ENCODE measurements at regions not wholly inside any gene's neighbourhood (a gene's known extent, or its start where the extent isn't known, plus 50 kb on each side); places are given as distances from the start of the nearest gene placed in this dataset.

DNA sequence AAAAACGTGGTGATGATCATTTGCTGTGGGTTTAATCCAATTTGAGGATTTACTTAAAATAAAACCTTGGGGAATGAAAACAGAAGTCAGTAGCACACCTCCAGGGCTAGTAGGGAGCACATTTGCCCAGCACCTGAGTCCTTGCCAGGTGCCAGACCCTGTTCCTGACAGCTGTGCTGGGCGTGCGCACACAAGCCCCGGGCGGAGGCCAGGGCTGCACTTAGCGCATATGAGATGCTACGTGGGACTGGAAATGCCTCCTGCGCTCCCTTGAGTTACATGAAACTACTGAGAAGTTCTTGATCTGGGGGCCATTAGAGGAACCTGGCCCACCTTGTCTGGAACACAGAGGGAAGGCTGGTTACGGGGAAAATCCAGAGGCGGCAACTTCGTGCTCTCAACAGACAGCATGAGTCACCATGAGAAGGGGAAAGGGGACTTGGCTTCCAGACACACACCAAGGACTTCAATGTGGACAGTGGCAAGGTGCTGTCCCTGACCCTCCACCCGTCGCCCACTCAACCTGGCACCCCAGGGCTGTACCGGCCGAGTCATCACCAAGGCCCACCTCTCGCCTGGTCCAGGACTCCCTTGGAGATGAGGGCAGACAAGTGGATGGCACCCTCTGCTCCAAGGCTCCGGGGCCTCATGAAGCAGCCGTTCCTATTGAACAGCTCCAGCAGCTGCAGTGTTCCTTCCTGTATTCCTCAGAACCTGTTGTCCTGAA lies 1468.6 kb downstream of the BRD1 start:
- Histone ChIP-seq H3K9me3 (no peaks in the 10 kb centered on the region), H3K4me1 (no peaks in the 10 kb centered on the region), H3K36me3 (no peaks in the 10 kb centered on the region), H3K4me3 (no peak overlapping the region), H3K27me3 (no peaks in the 10 kb centered on the region), H3K27ac (no peak overlapping the region)
- TF ChIP-seq, protein P1, sequence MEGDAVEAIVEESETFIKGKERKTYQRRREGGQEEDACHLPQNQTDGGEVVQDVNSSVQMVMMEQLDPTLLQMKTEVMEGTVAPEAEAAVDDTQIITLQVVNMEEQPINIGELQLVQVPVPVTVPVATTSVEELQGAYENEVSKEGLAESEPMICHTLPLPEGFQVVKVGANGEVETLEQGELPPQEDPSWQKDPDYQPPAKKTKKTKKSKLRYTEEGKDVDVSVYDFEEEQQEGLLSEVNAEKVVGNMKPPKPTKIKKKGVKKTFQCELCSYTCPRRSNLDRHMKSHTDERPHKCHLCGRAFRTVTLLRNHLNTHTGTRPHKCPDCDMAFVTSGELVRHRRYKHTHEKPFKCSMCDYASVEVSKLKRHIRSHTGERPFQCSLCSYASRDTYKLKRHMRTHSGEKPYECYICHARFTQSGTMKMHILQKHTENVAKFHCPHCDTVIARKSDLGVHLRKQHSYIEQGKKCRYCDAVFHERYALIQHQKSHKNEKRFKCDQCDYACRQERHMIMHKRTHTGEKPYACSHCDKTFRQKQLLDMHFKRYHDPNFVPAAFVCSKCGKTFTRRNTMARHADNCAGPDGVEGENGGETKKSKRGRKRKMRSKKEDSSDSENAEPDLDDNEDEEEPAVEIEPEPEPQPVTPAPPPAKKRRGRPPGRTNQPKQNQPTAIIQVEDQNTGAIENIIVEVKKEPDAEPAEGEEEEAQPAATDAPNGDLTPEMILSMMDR (IDR thresholded peaks at IDR 0.05) = no peak
- no peak for DNase-seq (ENCODE audit: low spot score)

DNA sequence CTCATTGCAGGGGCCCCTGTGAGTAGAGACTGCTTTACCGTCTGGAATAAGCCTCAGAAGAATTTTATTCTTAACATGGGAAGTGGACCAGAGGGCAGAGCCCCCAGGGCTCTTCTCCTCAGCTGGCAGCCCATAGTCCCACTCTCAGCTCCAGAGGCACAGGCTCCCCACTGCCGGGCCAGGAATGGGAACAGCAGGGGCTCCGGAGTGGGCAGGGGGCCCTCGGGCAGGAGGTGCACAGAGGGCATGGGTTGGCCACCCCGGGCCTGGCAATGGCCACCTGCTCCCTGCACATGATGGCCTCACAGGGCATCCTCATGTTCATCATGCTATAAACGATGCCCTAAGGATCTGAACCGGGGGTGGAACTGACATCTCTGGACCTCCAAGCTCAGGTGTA lies 1469.7 kb downstream of the BRD1 start:
- TF ChIP-seq, protein P1 (IDR thresholded peaks at IDR 0.05) = no peak
- Histone ChIP-seq H3K4me3 (no peak overlapping the region), H3K9me3 (no peaks in the 10 kb centered on the region), H3K4me1 (no peaks in the 10 kb centered on the region), H3K36me3 (no peaks in the 10 kb centered on the region), H3K27me3 (no peaks in the 10 kb centered on the region), H3K27ac (no peak overlapping the region)
- no peak for DNase-seq (ENCODE audit: low spot score)

DNA sequence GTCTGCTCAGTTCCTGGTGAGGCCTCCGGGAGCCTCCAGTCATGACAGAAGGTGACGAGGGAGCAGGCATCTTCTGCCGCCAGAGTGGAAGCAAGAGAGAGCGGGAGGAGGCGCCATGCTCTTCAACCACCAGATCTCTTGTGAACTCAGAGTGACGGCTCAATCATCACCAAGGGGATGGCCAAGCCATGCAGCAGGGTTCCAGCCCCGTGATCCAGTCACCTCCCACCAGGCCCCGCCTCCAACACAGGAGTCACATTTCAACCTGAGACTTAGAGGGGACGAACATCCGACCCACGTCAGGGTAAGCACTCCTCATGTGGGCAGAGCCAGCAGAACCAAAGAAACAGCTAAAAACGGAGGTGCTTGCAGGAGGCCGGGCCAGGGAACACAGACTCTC lies 1470.5 kb downstream of the BRD1 start:
- Histone ChIP-seq H3K4me3 (no peak overlapping the region), H3K36me3 (no peaks in the 10 kb centered on the region), H3K27me3 (no peaks in the 10 kb centered on the region), H3K9me3 (no peaks in the 10 kb centered on the region), H3K27ac (no peak overlapping the region), H3K4me1 (no peaks in the 10 kb centered on the region)
- no peak for DNase-seq (ENCODE audit: low spot score)
- TF ChIP-seq, protein P1 (IDR thresholded peaks at IDR 0.05) = no peak

DNA sequence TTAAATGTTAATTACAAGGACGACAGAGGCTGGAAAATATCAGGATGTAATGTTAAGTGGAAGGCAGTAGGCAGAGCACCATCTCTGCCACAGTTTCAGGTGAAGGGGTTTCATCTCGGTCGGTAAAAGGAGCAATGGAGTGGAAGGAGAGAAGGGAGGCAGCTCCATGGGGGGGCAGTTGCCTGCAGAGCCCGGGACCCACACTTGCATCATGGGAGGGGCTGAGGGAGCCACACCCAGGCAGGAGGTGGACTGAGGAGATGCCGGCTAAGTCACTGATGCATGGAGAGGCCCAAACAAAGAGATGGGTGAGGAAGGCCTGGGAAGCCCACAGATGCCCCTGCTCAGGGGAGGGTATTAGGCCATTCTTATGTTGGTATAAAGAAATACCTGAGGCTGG lies 1470.9 kb downstream of the BRD1 start:
- Histone ChIP-seq H3K4me3 (no peak overlapping the region), H3K4me1 (no peaks in the 10 kb centered on the region), H3K27me3 (no peaks in the 10 kb centered on the region), H3K27ac (no peak overlapping the region), H3K9me3 (no peaks in the 10 kb centered on the region), H3K36me3 (no peaks in the 10 kb centered on the region)
- TF ChIP-seq, protein P1 (IDR thresholded peaks at IDR 0.05) = no peak
- DNase-seq (ENCODE audit: low spot score) = no peak

DNA sequence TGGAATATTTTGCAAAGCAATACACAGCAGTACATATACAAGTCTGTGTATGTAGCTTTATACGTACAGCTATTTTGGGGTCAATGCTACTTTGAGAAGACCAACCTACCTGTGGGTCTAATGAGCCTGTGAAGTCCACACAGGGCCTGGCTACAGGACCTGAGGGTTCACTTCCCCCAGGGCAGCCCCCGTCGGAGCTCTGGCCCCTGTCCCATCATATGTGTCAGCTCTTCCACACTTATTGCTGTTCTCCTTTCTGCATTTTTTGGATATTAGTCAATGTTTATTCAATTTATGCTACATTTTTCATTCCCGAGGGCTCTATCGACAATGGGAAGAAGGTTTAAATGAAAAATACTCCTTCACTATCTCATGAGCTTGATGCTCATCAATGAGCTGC lies 1473.6 kb downstream of the BRD1 start:
- Histone ChIP-seq H3K27me3 (no peaks in the 10 kb centered on the region), H3K4me1 (no peaks in the 10 kb centered on the region), H3K36me3 (no peaks in the 10 kb centered on the region), H3K27ac (no peak overlapping the region), H3K9me3 (no peaks in the 10 kb centered on the region), H3K4me3 (no peak overlapping the region)
- no peak for DNase-seq (ENCODE audit: low spot score)
- TF ChIP-seq, protein P1 (IDR thresholded peaks at IDR 0.05) = no peak

Measured in right atrium auricular region (tissue), 2 donors.